Fibroblast of lung (primary cell): ENCODE measurements at regions not wholly inside any gene's neighbourhood (a gene's known extent, or its start where the extent isn't known, plus 50 kb on each side); places are given as distances from the start of the nearest gene placed in this dataset.

Experiments
- EZH2 ChIP-seq: IDR thresholded peaks from 2 replicates; pipeline ENCODE4 v1.5.1; 2012; ENCODE audit warnings: low read length, control low read depth, mild to moderate bottlenecking; ENCODE audit errors: missing control alignments
- TF ChIP-seq, protein P1 (sequence below), 2 donors: IDR thresholded peaks in 1 of 2; conservative IDR thresholded peaks in 1 of 2; 1 replicate in 1 of 2; 2 replicates in 1 of 2; pipeline ENCODE4 v1.5.1; 2011 to 2012; ENCODE audit warnings: low read length in 2 of 2, control low read depth in 1 of 2, inconsistent platforms in 1 of 2, low read depth in 1 of 2, mild to moderate bottlenecking in 1 of 2

DNA sequence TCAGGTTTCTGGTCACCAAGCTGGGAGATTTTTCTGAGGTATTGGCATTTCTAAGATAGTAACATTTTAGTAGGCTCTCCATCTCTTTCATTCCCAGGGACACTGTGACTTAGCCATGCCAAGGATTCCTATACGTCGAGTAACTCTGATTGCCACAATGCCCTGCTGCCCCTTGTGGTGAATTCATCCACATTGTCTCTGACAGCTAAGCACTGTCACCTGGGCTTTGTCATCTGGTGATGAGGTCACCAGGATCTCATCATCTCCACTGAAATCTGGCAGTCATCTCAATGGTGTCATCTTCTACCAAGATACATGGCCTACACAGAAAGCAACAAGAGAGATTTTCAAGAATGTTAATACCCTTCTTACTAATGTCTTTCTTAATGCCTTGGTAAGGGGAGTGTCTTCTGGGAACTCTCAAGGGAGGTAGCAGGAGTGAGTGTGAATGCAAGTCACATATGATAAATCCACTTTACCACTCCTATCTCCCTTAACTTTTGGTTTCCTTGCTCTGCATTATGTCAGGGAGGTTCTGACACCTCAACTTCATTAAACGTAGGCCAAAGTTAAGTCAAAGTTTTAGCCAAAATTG, 246.7 kb downstream of the CD109 start:
- TF ChIP-seq, protein P1, sequence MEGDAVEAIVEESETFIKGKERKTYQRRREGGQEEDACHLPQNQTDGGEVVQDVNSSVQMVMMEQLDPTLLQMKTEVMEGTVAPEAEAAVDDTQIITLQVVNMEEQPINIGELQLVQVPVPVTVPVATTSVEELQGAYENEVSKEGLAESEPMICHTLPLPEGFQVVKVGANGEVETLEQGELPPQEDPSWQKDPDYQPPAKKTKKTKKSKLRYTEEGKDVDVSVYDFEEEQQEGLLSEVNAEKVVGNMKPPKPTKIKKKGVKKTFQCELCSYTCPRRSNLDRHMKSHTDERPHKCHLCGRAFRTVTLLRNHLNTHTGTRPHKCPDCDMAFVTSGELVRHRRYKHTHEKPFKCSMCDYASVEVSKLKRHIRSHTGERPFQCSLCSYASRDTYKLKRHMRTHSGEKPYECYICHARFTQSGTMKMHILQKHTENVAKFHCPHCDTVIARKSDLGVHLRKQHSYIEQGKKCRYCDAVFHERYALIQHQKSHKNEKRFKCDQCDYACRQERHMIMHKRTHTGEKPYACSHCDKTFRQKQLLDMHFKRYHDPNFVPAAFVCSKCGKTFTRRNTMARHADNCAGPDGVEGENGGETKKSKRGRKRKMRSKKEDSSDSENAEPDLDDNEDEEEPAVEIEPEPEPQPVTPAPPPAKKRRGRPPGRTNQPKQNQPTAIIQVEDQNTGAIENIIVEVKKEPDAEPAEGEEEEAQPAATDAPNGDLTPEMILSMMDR (conservative IDR thresholded peaks at IDR 0.05 in 1 of 2, IDR thresholded peaks at IDR 0.05 in 1 of 2; ENCODE audit: low read depth in 1 of 2, low read length in 2 of 2) = no peak
- no peak for TF ChIP-seq EZH2
